NCI-H345 (cell line): ENCODE measurements at regions not wholly inside any gene's neighbourhood (a gene's known extent, or its start where the extent isn't known, plus 50 kb on each side); places are given as distances from the start of the nearest gene placed in this dataset.

Experiments
- DNase-seq: peaks from one replicate; lab custom pipeline; 2025; lab: John Stamatoyannopoulos, UW

GRCh38 chr4:131052646-131053045, 1956.7 kb downstream of the C4orf33 start:
- no peak for DNase-seq

GRCh38 chr4:131054489-131055019, 1958.6 kb downstream of the C4orf33 start:
- DNase-seq, result no peak

GRCh38 chr4:131061734-131062133, 1965.8 kb downstream of the C4orf33 start:
- DNase-seq, result no peak

GRCh38 chr4:131063878-131064277, 1967.9 kb downstream of the C4orf33 start:
- DNase-seq, result no peak

- no peak for DNase-seq
Measured at GRCh38 chr4:131081069-131081468, 1985.1 kb downstream of the C4orf33 start.

GRCh38 chr4:131084997-131085396, 1989.0 kb downstream of the C4orf33 start:
- DNase-seq, result peak; percentile 16

GRCh38 chr4:131091896-131092295, 1995.9 kb downstream of the C4orf33 start:
- DNase-seq, result peak; percentile 21

GRCh38 chr4:131093303-131093702, 1997.4 kb downstream of the C4orf33 start:
- DNase-seq, result no peak

- DNase-seq, result no peak
Measured at GRCh38 chr4:131098976-131099375, 2003.0 kb downstream of the C4orf33 start.

GRCh38 chr4:131113273-131113672, 2017.3 kb downstream of the C4orf33 start:
- DNase-seq, result no peak

- no peak for DNase-seq
Measured at GRCh38 chr4:131113704-131114103, 2017.8 kb downstream of the C4orf33 start.

- DNase-seq, result no peak
Measured at GRCh38 chr4:131119661-131120060, 2023.7 kb downstream of the C4orf33 start.

- no peak for DNase-seq
Measured at GRCh38 chr4:131137196-131137595, 2011.9 kb upstream of the PCDH10 start.

- DNase-seq, result no peak
Measured at GRCh38 chr4:131159261-131159660, 1989.8 kb upstream of the PCDH10 start.

- no peak for DNase-seq
Measured at GRCh38 chr4:131192318-131192717, 1956.8 kb upstream of the PCDH10 start.

- no peak for DNase-seq
Measured at GRCh38 chr4:131207589-131207988, 1941.5 kb upstream of the PCDH10 start.

- no peak for DNase-seq
Measured at GRCh38 chr4:131248314-131248713, 1900.8 kb upstream of the PCDH10 start.

GRCh38 chr4:131251321-131251720, 1897.8 kb upstream of the PCDH10 start:
- no peak for DNase-seq

GRCh38 chr4:131257241-131257640, 1891.9 kb upstream of the PCDH10 start:
- no peak for DNase-seq

GRCh38 chr4:131258361-131258760, 1890.7 kb upstream of the PCDH10 start:
- DNase-seq, result no peak

GRCh38 chr4:131288441-131288840, 1860.7 kb upstream of the PCDH10 start:
- DNase-seq, result no peak

- DNase-seq, result no peak
Measured at GRCh38 chr4:131296192-131296591, 1852.9 kb upstream of the PCDH10 start.

GRCh38 chr4:131302108-131302507, 1847.0 kb upstream of the PCDH10 start:
- no peak for DNase-seq

GRCh38 chr4:131304686-131305085, 1844.4 kb upstream of the PCDH10 start:
- no peak for DNase-seq

- no peak for DNase-seq
Measured at GRCh38 chr4:131309628-131310027, 1839.5 kb upstream of the PCDH10 start.
